Mammary epithelial cell (primary cell): ENCODE measurements at regions not wholly inside any gene's neighbourhood (a gene's known extent, or its start where the extent isn't known, plus 50 kb on each side); places are given as distances from the start of the nearest gene placed in this dataset.

Experiments
- EZH2 ChIP-seq: IDR thresholded peaks from 2 replicates; pipeline ENCODE4 v1.6.1; 2012; ENCODE audit warnings: low read length, inconsistent platforms, borderline replicate concordance
- TF ChIP-seq, protein P1 (sequence below), 2 donors: IDR thresholded peaks in 1 of 2; conservative IDR thresholded peaks in 1 of 2; 2 replicates each; pipeline ENCODE4 v1.5.1; 2011 to 2012; ENCODE audit warnings: inconsistent platforms in 2 of 2, low read length in 2 of 2, mild to moderate bottlenecking in 2 of 2, control low read depth in 1 of 2, low read depth in 1 of 2; ENCODE audit not compliant: insufficient read depth in 1 of 2; ENCODE audit errors: extremely low read depth in 1 of 2

DNA sequence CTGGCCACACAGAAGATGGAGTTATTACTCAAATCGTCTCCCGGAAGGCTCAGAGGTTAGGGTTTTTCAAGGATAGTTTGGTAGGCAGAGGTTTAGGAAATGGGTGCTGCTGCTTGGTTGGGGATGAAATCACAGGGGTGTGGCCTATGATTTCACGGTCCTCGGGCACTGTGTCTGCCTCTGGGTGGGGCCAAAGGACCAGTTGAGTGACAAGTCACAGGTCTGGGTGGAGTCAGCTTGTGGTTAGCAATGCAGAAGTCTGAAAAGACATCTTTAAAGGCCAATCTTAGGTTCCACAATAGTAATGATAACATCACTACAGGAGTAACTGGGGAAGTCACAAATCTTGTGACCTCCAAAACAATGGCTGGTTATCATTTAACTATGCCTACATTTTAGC, 387.8 kb downstream of the ZNF521 start:
- TF ChIP-seq, protein P1, sequence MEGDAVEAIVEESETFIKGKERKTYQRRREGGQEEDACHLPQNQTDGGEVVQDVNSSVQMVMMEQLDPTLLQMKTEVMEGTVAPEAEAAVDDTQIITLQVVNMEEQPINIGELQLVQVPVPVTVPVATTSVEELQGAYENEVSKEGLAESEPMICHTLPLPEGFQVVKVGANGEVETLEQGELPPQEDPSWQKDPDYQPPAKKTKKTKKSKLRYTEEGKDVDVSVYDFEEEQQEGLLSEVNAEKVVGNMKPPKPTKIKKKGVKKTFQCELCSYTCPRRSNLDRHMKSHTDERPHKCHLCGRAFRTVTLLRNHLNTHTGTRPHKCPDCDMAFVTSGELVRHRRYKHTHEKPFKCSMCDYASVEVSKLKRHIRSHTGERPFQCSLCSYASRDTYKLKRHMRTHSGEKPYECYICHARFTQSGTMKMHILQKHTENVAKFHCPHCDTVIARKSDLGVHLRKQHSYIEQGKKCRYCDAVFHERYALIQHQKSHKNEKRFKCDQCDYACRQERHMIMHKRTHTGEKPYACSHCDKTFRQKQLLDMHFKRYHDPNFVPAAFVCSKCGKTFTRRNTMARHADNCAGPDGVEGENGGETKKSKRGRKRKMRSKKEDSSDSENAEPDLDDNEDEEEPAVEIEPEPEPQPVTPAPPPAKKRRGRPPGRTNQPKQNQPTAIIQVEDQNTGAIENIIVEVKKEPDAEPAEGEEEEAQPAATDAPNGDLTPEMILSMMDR (conservative IDR thresholded peaks at IDR 0.05 in 1 of 2, IDR thresholded peaks at IDR 0.05 in 1 of 2; ENCODE audit: extremely low read depth in 1 of 2, insufficient read depth in 1 of 2, low read depth in 1 of 2, low read length in 2 of 2) = peak in 1 of 2 donors; percentile 7
- TF ChIP-seq EZH2 = no peak
